Activated T-cell treated with anti-CD3 and anti-CD28 coated beads, Interleukin-2, amount 50 U/mL, for 24 hours (primary cell): ENCODE measurements at regions not wholly inside any gene's neighbourhood (a gene's known extent, or its start where the extent isn't known, plus 50 kb on each side); places are given as distances from the start of the nearest gene placed in this dataset.

ENCODE experiments used
- DNase-seq: peaks from one replicate; pipeline ENCODE4 v3.0.0-alpha.2; 2020
- H3K27ac Mint-ChIP-seq: 2 replicates; pipeline ENCODE4 v1.8.0; 2020; ENCODE audit warnings: mild to moderate bottlenecking, mixed read lengths
- H3K27me3 Mint-ChIP-seq: 2 replicates; pipeline ENCODE4 v1.8.0; 2020; ENCODE audit warnings: mixed read lengths
- H3K36me3 Mint-ChIP-seq: 2 replicates; pipeline ENCODE4 v1.8.0; 2020; ENCODE audit warnings: low read depth, mixed read lengths
- H3K4me1 Mint-ChIP-seq: 2 replicates; pipeline ENCODE4 v1.8.0; 2020; ENCODE audit warnings: low read depth, mixed read lengths
- H3K4me3 Mint-ChIP-seq: 2 replicates; pipeline ENCODE4 v1.8.0; 2020; ENCODE audit warnings: mild to moderate bottlenecking, moderate library complexity, mixed read lengths
- H3K9me3 Mint-ChIP-seq: 2 replicates; pipeline ENCODE4 v1.8.0; 2020; ENCODE audit warnings: mixed read lengths

DNA sequence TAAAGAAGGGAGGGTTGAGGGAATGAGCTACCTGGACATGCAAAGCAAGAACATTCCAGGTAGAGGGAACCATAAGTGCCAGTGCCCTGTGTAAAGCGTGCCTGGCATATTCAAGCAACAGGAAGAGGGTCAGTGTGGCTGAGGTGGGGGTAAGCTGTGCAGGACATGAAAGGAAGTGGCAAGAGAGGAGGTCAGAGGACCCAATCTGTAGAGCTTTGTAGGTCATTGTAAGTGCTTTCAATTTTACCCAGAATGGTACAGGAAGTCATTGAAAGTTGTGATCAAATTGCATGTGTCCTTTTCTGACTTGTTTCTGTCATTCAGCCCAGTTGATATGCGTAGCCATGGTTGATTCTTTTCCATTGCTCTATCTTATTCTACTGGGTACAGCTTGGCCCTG, 156.6 kb downstream of the NOC3L start:
- DNase-seq = no peak
- Mint-ChIP-seq H3K4me3 (no peak overlapping the region), H3K4me1 (no peaks in the 10 kb centered on the region), H3K9me3 (no peaks in the 10 kb centered on the region), H3K27me3 (peaks cover 6% of the 10 kb centered on the region), H3K36me3 (no peaks in the 10 kb centered on the region), H3K27ac (no peak overlapping the region)

GRCh38 chr10:94208315-94208714, 154.4 kb downstream of the NOC3L start:
- Mint-ChIP-seq H3K27ac (no peak overlapping the region), H3K27me3 (peaks cover 6% of the 10 kb centered on the region), H3K9me3 (no peaks in the 10 kb centered on the region), H3K4me3 (no peak overlapping the region), H3K36me3 (no peaks in the 10 kb centered on the region), H3K4me1 (no peaks in the 10 kb centered on the region)
- no peak for DNase-seq

DNA sequence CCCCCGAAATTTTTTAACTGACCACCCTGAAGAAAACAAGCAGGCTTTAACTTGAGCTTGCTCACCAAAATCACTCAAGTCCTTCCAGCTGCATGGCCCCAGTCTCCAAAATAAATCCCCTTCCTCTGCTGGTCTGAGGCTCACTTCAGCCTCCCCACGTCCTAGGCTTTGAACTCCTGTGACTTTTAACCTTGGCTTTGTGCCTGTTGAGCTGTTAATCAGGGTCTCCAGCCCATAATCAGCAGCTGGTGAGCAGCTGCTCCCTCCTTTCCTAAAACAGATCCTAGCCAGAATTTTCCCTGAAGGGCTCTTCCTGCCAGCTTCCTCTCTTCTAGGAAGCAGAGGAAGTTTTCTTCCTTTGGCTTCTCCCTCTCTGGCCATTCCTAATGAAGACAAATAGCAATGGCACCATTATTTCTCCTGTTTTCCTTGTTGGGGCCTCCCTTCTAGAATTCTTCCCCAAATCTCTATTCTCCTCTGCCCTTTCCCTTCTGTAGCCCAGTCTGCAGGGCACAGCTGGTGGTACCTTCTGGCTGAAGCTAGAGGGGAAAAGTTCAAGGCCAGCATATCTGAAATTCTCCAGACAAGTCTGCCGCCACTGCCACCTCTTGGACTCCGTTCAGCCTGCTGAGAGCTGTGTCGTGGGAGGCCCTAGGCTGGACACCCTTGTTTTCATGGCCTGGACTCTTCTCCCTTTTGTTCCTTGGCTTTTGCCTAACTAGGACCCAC, 152.1 kb downstream of the NOC3L start:
- no peaks in the 10 kb centered on the region for H3K4me1 Mint-ChIP-seq
- no peak overlapping the region for H3K27ac Mint-ChIP-seq
- peaks cover 3% of the 10 kb centered on the region for H3K27me3 Mint-ChIP-seq
- H3K36me3 Mint-ChIP-seq = no peaks in the 10 kb centered on the region
- H3K9me3 Mint-ChIP-seq = no peaks in the 10 kb centered on the region
- DNase-seq = no peak
- no peak overlapping the region for H3K4me3 Mint-ChIP-seq

DNA sequence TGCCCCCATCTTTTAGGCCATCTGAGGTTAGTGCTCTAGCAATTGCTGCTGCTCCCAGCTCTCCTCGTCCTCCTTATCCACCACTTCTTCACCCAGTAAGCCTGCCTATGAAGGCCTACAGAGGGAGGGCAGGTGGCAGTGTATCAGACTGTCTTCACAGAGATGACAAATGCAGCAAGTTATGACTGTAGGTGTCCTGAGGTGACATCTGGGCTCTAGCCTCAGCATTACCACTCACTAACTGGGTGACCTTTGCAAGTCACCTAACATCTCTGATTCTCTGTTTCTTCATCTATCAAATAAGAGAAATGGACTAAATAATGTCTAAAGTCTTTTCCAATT, 151.6 kb downstream of the NOC3L start:
- Mint-ChIP-seq H3K4me3 (no peak overlapping the region), H3K27me3 (peaks cover 2% of the 10 kb centered on the region), H3K36me3 (no peaks in the 10 kb centered on the region), H3K4me1 (no peaks in the 10 kb centered on the region), H3K27ac (no peak overlapping the region), H3K9me3 (no peaks in the 10 kb centered on the region)
- DNase-seq = no peak

GRCh38 chr10:94213001-94213530, 149.7 kb downstream of the NOC3L start:
- Mint-ChIP-seq H3K4me3 (no peak overlapping the region), H3K36me3 (no peaks in the 10 kb centered on the region), H3K27ac (no peak overlapping the region), H3K27me3 (no peaks in the 10 kb centered on the region), H3K4me1 (no peaks in the 10 kb centered on the region), H3K9me3 (no peaks in the 10 kb centered on the region)
- DNase-seq = no peak

DNA sequence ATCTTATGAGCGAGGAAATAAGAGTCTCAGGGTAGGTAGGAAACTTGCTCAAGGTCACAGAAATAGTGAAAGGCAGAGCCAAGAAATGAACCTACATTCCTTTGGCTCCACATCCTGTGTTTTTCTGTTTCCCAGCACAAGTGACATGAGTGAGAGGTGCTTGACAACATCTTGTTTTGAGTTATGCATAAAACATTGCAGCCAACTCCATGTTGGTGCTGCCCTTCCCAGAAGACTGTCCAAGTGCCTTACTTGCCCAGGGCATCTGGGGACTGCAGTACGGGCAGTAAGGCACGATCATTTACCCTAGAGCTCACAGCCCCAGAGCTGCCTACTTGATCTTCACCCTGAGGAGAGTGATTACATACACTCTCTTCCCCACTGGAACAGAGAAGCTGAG, 148.8 kb downstream of the NOC3L start:
- H3K4me1 Mint-ChIP-seq = no peaks in the 10 kb centered on the region
- no peak overlapping the region for H3K4me3 Mint-ChIP-seq
- no peak for DNase-seq
- H3K27ac Mint-ChIP-seq = no peak overlapping the region
- no peaks in the 10 kb centered on the region for H3K36me3 Mint-ChIP-seq
- no peaks in the 10 kb centered on the region for H3K27me3 Mint-ChIP-seq
- H3K9me3 Mint-ChIP-seq = no peaks in the 10 kb centered on the region

DNA sequence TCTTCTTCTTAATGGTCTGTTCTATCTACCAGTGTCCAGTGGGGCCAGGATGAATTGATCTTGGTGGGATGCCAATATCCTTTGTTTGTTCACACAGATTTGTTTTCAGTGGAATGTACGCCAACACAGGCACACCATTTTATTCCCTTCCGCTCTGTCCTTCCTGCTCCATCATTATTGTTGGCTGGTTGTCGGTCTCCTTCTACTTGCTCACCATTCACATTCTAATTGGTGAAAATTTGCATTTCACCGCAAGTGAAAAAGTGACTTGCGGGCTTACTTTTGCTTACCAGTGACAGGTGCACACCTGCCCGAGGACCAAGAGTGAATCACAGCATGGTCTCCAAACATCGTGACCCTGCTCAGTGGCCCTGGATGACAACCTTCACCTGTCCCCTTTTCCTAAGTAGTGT, 148.3 kb downstream of the NOC3L start:
- no peak for DNase-seq
- H3K36me3 Mint-ChIP-seq = no peaks in the 10 kb centered on the region
- H3K9me3 Mint-ChIP-seq = no peaks in the 10 kb centered on the region
- peaks cover 3% of the 10 kb centered on the region for H3K27me3 Mint-ChIP-seq
- no peak overlapping the region for H3K4me3 Mint-ChIP-seq
- no peaks in the 10 kb centered on the region for H3K4me1 Mint-ChIP-seq
- H3K27ac Mint-ChIP-seq = no peak overlapping the region

DNA sequence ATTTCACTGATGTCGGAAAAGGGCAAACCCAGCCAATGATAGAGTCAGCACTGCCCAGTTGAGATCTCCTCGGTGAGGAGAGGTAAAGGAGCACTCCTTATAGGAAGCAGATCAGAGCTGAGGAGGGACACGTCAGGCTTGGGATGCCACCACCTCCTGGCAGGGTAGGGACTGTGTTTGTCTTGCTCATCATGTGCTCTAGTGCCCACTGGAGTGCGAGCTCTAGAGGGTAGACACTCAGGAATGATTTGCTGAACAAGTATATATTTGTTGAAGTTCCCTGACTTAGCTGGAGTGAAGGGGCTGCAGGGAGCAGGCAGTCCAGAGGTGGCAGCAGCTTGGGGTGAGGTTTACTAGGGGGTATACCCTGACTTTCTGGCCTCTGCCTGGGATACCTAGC, 146.5 kb downstream of the NOC3L start:
- H3K9me3 Mint-ChIP-seq = no peaks in the 10 kb centered on the region
- H3K27me3 Mint-ChIP-seq = peaks cover 4% of the 10 kb centered on the region
- no peaks in the 10 kb centered on the region for H3K4me1 Mint-ChIP-seq
- H3K4me3 Mint-ChIP-seq = no peak overlapping the region
- H3K27ac Mint-ChIP-seq = no peak overlapping the region
- no peaks in the 10 kb centered on the region for H3K36me3 Mint-ChIP-seq
- DNase-seq = no peak

DNA sequence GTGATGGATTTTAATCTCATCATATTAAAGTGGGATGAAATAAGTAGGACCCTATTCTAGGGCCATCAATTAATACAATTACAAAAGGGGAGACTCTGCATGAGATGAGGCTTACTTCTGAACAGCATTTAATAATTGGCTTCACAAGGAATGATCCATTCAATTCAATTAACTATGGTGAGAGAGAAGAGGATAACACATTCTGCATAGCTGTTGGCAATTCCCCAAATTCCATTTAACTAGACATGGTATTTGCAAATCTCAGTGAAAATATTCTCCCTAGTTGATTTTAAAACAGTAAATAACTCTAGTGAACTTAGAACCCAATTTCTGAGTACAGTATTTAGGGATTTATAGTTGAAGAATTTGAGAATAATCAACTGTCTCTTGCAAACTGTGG, 145.3 kb downstream of the NOC3L start:
- Mint-ChIP-seq H3K4me1 (no peaks in the 10 kb centered on the region), H3K27me3 (peaks cover 4% of the 10 kb centered on the region), H3K27ac (no peak overlapping the region), H3K4me3 (no peak overlapping the region), H3K36me3 (no peaks in the 10 kb centered on the region), H3K9me3 (no peaks in the 10 kb centered on the region)
- DNase-seq = no peak

- Mint-ChIP-seq H3K4me1 (no peaks in the 10 kb centered on the region), H3K27me3 (peaks cover 4% of the 10 kb centered on the region), H3K4me3 (no peak overlapping the region), H3K27ac (no peak overlapping the region), H3K9me3 (no peaks in the 10 kb centered on the region), H3K36me3 (no peaks in the 10 kb centered on the region)
- DNase-seq = no peak
These were observed 144.1 kb downstream of the NOC3L start for GRCh38 chr10:94218493-94219183.

GRCh38 chr10:94219829-94220228, 142.9 kb downstream of the NOC3L start:
- Mint-ChIP-seq H3K4me1 (no peaks in the 10 kb centered on the region), H3K4me3 (no peak overlapping the region), H3K27ac (no peak overlapping the region), H3K27me3 (peaks cover 4% of the 10 kb centered on the region), H3K9me3 (no peaks in the 10 kb centered on the region), H3K36me3 (no peaks in the 10 kb centered on the region)
- no peak for DNase-seq

DNA sequence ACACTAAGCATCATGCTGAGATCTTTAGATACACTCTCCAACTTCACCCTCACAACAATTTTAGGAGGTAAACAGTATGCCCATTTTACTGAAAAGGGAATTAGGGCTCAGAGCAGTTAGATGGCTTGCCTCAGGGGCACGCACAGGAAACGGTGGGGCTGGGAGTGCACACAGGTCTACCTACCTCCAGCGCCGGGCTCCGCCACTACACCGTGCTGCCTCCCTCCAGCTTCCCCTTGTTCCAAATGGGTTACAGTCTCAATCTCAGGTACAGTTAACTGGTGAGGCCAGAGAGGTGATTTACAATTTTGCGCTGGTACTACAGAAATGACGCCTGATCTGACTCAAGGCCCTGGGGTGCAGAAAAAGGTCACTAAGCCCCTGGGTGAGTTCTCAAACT, 142.0 kb downstream of the NOC3L start:
- DNase-seq = no peak
- no peaks in the 10 kb centered on the region for H3K36me3 Mint-ChIP-seq
- H3K27ac Mint-ChIP-seq = no peak overlapping the region
- no peak overlapping the region for H3K4me3 Mint-ChIP-seq
- H3K27me3 Mint-ChIP-seq = peaks cover 4% of the 10 kb centered on the region
- no peaks in the 10 kb centered on the region for H3K9me3 Mint-ChIP-seq
- H3K4me1 Mint-ChIP-seq = no peaks in the 10 kb centered on the region

GRCh38 chr10:94223702-94224370, 138.9 kb downstream of the NOC3L start:
- Mint-ChIP-seq H3K36me3 (no peaks in the 10 kb centered on the region), H3K27ac (no peak overlapping the region), H3K4me1 (no peaks in the 10 kb centered on the region), H3K27me3 (peaks cover 4% of the 10 kb centered on the region), H3K4me3 (no peak overlapping the region), H3K9me3 (no peaks in the 10 kb centered on the region)
- DNase-seq = no peak

GRCh38 chr10:94224656-94225055, 138.1 kb downstream of the NOC3L start:
- Mint-ChIP-seq H3K4me3 (no peak overlapping the region), H3K9me3 (no peaks in the 10 kb centered on the region), H3K4me1 (no peaks in the 10 kb centered on the region), H3K27ac (no peak overlapping the region), H3K27me3 (peaks cover 3% of the 10 kb centered on the region), H3K36me3 (no peaks in the 10 kb centered on the region)
- no peak for DNase-seq

GRCh38 chr10:94225589-94225988, 137.2 kb downstream of the NOC3L start:
- Mint-ChIP-seq H3K36me3 (no peaks in the 10 kb centered on the region), H3K9me3 (no peaks in the 10 kb centered on the region), H3K4me1 (no peaks in the 10 kb centered on the region), H3K27ac (no peak overlapping the region), H3K4me3 (no peak overlapping the region), H3K27me3 (peaks cover 3% of the 10 kb centered on the region)
- no peak for DNase-seq
